ENCODE measurements at regions not wholly inside any gene's neighbourhood (a gene's known extent, or its start where the extent isn't known, plus 50 kb on each side); places are given as distances from the start of the nearest gene placed in this dataset.

DNA sequence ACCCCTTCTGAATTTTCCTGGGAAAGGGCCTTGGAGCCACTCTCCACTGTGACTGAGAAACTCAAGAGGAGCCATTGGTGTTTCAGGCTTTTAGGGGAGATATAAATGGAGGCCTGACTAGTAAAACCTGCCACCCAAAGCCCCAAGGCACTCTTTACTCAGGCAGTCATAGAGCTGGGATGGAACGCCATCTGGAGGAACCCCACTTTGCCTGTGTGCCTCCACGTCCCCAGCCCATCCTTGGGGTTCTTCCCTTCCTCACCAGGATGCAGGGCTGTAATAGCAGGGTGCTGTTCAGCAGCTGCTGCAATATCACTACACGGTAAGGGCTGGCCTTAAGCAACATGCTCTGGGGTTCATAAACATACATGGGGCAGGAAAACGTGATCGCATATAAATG lies 232.6 kb downstream of the BAMBI start:
- TF ChIP-seq, protein P1, sequence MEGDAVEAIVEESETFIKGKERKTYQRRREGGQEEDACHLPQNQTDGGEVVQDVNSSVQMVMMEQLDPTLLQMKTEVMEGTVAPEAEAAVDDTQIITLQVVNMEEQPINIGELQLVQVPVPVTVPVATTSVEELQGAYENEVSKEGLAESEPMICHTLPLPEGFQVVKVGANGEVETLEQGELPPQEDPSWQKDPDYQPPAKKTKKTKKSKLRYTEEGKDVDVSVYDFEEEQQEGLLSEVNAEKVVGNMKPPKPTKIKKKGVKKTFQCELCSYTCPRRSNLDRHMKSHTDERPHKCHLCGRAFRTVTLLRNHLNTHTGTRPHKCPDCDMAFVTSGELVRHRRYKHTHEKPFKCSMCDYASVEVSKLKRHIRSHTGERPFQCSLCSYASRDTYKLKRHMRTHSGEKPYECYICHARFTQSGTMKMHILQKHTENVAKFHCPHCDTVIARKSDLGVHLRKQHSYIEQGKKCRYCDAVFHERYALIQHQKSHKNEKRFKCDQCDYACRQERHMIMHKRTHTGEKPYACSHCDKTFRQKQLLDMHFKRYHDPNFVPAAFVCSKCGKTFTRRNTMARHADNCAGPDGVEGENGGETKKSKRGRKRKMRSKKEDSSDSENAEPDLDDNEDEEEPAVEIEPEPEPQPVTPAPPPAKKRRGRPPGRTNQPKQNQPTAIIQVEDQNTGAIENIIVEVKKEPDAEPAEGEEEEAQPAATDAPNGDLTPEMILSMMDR (conservative IDR thresholded peaks at IDR 0.05; ENCODE audit: low read depth, low read length) = no peak
- TF ChIP-seq EZH2 (IDR thresholded peaks at IDR 0.05; ENCODE audit: borderline replicate concordance, low read depth, low read length, poor library complexity, severe bottlenecking) = no peak

Data from A673 (cell line).